Type B pancreatic cell (in vitro differentiated cells): ENCODE measurements at regions not wholly inside any gene's neighbourhood (a gene's known extent, or its start where the extent isn't known, plus 50 kb on each side); places are given as distances from the start of the nearest gene placed in this dataset.

Source experiments
- DNase-seq: peaks from one replicate; pipeline ENCODE4 v3.0.0; 2021; ENCODE audit warnings: mixed read lengths; ENCODE audit not compliant: unreplicated experiment; ENCODE audit errors: extremely low spot score
- H3K27ac Mint-ChIP-seq: 2 replicates; pipeline ENCODE4 v1.8.0; 2021; ENCODE audit warnings: mild to moderate bottlenecking, mixed read lengths
- H3K27me3 Mint-ChIP-seq: 2 replicates; pipeline ENCODE4 v1.8.0; 2021; ENCODE audit warnings: mixed read lengths
- H3K36me3 Mint-ChIP-seq: 2 replicates; pipeline ENCODE4 v1.8.0; 2021; ENCODE audit warnings: mixed read lengths
- H3K4me1 Mint-ChIP-seq: one replicate; pipeline ENCODE4 v1.8.0; 2021; ENCODE audit warnings: mixed read lengths; ENCODE audit not compliant: unreplicated experiment
- H3K4me3 Mint-ChIP-seq: 2 replicates; pipeline ENCODE4 v1.8.0; 2021; ENCODE audit warnings: mild to moderate bottlenecking, mixed read lengths
- H3K9me3 Mint-ChIP-seq: 2 replicates; pipeline ENCODE4 v1.8.0; 2021; ENCODE audit warnings: mixed read lengths
- CTCF ChIP-seq: fragments of 200-600 bp; sonication (generic); conservative IDR thresholded peaks from 2 replicates; pipeline ENCODE4 v1.5.0; 2021; ENCODE audit warnings: antibody characterized with exemption, mild to moderate bottlenecking

GRCh38 chr2:763766-764525 is 86.7 kb upstream of the TMEM18 start:
- Mint-ChIP-seq H3K27ac (no peak overlapping the region), H3K27me3 (no peaks in the 10 kb centered on the region), H3K4me1 (peaks cover 36% of the 10 kb centered on the region), H3K9me3 (no peaks in the 10 kb centered on the region), H3K36me3 (no peaks in the 10 kb centered on the region), H3K4me3 (no peak overlapping the region)
- DNase-seq, result no peak
- no peak for TF ChIP-seq CTCF

- Mint-ChIP-seq H3K27me3 (no peaks in the 10 kb centered on the region), H3K4me1 (peaks cover 32% of the 10 kb centered on the region), H3K4me3 (no peak overlapping the region), H3K36me3 (no peaks in the 10 kb centered on the region), H3K9me3 (no peaks in the 10 kb centered on the region), H3K27ac (no peak overlapping the region)
- no peak for DNase-seq
- TF ChIP-seq CTCF, result no peak
Measured at GRCh38 chr2:762646-763045, 85.4 kb upstream of the TMEM18 start.

- H3K27me3 Mint-ChIP-seq, result no peaks in the 10 kb centered on the region
- no peak overlapping the region for H3K4me3 Mint-ChIP-seq
- H3K9me3 Mint-ChIP-seq, result no peaks in the 10 kb centered on the region
Measured at GRCh38 chr2:761384-761783, 84.2 kb upstream of the TMEM18 start.

GRCh38 chr2:760001-760400 is 82.8 kb upstream of the TMEM18 start:
- no peak for DNase-seq
- no peak overlapping the region for H3K4me3 Mint-ChIP-seq
- TF ChIP-seq CTCF, result no peak
- H3K4me1 Mint-ChIP-seq, result peaks cover 32% of the 10 kb centered on the region
- H3K9me3 Mint-ChIP-seq, result no peaks in the 10 kb centered on the region
- no peaks in the 10 kb centered on the region for H3K27me3 Mint-ChIP-seq
- H3K36me3 Mint-ChIP-seq, result no peaks in the 10 kb centered on the region
- no peak overlapping the region for H3K27ac Mint-ChIP-seq

More at GRCh38 chr2:761384-761783, 84.2 kb upstream of the TMEM18 start:
- H3K27ac Mint-ChIP-seq, result no peak overlapping the region
- TF ChIP-seq CTCF, result no peak
- no peak for DNase-seq
- peaks cover 32% of the 10 kb centered on the region for H3K4me1 Mint-ChIP-seq
- H3K36me3 Mint-ChIP-seq, result no peaks in the 10 kb centered on the region

GRCh38 chr2:758073-758820 is 81.0 kb upstream of the TMEM18 start:
- Mint-ChIP-seq H3K9me3 (no peaks in the 10 kb centered on the region), H3K36me3 (no peaks in the 10 kb centered on the region), H3K27ac (no peak overlapping the region), H3K4me3 (no peak overlapping the region), H3K27me3 (no peaks in the 10 kb centered on the region), H3K4me1 (peaks cover 30% of the 10 kb centered on the region)
- TF ChIP-seq CTCF, result no peak
- no peak for DNase-seq
